ENCODE measurements at regions not wholly inside any gene's neighbourhood (a gene's known extent, or its start where the extent isn't known, plus 50 kb on each side); places are given as distances from the start of the nearest gene placed in this dataset.

DNA sequence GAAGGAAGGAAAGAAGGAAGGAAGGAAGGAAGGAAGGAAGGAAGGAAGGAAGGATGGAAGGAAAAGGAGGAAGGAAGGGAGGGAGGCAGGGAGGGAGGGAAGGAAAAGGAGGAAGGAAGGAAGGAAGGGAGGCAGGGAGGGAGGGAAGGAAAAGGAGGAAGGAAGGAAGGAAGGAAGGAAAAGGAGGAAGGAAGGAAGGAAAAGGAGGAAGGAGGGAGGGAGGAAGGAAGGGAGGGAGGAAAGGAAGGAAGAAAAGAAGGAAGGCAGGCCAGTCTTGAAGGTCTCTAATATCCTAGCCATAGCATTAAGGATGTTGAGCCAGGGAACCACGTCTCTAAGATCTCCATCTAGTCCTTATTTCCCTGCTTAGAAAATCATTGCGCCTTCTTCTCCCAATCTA lies 78.8 kb downstream of the TMPRSS5 start:
- Mint-ChIP-seq H3K4me1 (ENCODE audit: unreplicated experiment) (no peaks in the 10 kb centered on the region), H3K36me3 (ENCODE audit: low read depth, unreplicated experiment) (no peaks in the 10 kb centered on the region), H3K4me3 (ENCODE audit: unreplicated experiment) (no peak overlapping the region), H3K9me3 (ENCODE audit: unreplicated experiment) (peaks cover 6% of the 10 kb centered on the region), H3K27ac (ENCODE audit: unreplicated experiment) (no peak overlapping the region), H3K27me3 (ENCODE audit: unreplicated experiment) (peaks cover 2% of the 10 kb centered on the region)
- DNase-seq (ENCODE audit: low spot score): no peak
- no peak for TF ChIP-seq CTCF (IDR thresholded peaks at IDR 0.05; ENCODE audit: unreplicated experiment)

- TF ChIP-seq CTCF (IDR thresholded peaks at IDR 0.05; ENCODE audit: unreplicated experiment): no peak
- no peak overlapping the region for H3K4me3 Mint-ChIP-seq (ENCODE audit: unreplicated experiment)
- peaks cover 6% of the 10 kb centered on the region for H3K9me3 Mint-ChIP-seq (ENCODE audit: unreplicated experiment)
- no peak for DNase-seq (ENCODE audit: low spot score)
- H3K27ac Mint-ChIP-seq (ENCODE audit: unreplicated experiment): no peak overlapping the region
- peaks cover 2% of the 10 kb centered on the region for H3K27me3 Mint-ChIP-seq (ENCODE audit: unreplicated experiment)
- H3K36me3 Mint-ChIP-seq (ENCODE audit: low read depth, unreplicated experiment): no peaks in the 10 kb centered on the region
- H3K4me1 Mint-ChIP-seq (ENCODE audit: unreplicated experiment): no peaks in the 10 kb centered on the region
Measured at GRCh38 chr11:113626736-113627135, 79.4 kb downstream of the TMPRSS5 start.

GRCh38 chr11:113623114-113623513 lies 83.0 kb downstream of the TMPRSS5 start:
- Mint-ChIP-seq H3K36me3 (ENCODE audit: low read depth, unreplicated experiment) (no peaks in the 10 kb centered on the region), H3K27me3 (ENCODE audit: unreplicated experiment) (no peaks in the 10 kb centered on the region), H3K27ac (ENCODE audit: unreplicated experiment) (no peak overlapping the region), H3K9me3 (ENCODE audit: unreplicated experiment) (peaks cover 6% of the 10 kb centered on the region), H3K4me1 (ENCODE audit: unreplicated experiment) (no peaks in the 10 kb centered on the region), H3K4me3 (ENCODE audit: unreplicated experiment) (no peak overlapping the region)
- no peak for DNase-seq (ENCODE audit: low spot score)
- TF ChIP-seq CTCF (IDR thresholded peaks at IDR 0.05; ENCODE audit: unreplicated experiment): no peak

DNA sequence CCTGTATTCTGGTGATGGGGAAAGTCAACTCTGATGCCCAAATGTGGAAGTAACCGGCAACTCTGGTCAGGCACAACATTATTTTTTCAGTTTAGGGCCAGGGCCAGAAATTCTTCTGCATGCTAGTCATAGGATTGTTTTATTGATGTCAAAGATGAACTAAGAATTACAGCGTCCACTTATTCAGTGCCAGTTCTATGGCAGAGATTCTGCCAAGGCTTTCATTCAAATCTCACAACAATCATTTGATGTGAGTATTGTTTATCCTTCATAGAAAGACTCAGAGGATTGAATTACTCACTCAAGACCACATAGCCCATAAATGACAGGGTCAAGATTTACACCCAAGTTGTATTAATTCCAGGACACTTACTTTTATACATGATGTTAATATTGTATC lies 87.7 kb downstream of the TMPRSS5 start:
- Mint-ChIP-seq H3K4me3 (ENCODE audit: unreplicated experiment) (no peak overlapping the region), H3K9me3 (ENCODE audit: unreplicated experiment) (peaks cover under 1% of the 10 kb centered on the region), H3K27me3 (ENCODE audit: unreplicated experiment) (no peaks in the 10 kb centered on the region), H3K36me3 (ENCODE audit: low read depth, unreplicated experiment) (no peaks in the 10 kb centered on the region), H3K27ac (ENCODE audit: unreplicated experiment) (no peak overlapping the region), H3K4me1 (ENCODE audit: unreplicated experiment) (peaks cover 16% of the 10 kb centered on the region)
- no peak for TF ChIP-seq CTCF (IDR thresholded peaks at IDR 0.05; ENCODE audit: unreplicated experiment)
- DNase-seq (ENCODE audit: low spot score): no peak

GRCh38 chr11:113615773-113616172 lies 90.3 kb downstream of the TMPRSS5 start:
- H3K4me3 Mint-ChIP-seq (ENCODE audit: unreplicated experiment): no peak overlapping the region
- no peaks in the 10 kb centered on the region for H3K9me3 Mint-ChIP-seq (ENCODE audit: unreplicated experiment)
- no peaks in the 10 kb centered on the region for H3K36me3 Mint-ChIP-seq (ENCODE audit: low read depth, unreplicated experiment)
- DNase-seq (ENCODE audit: low spot score): no peak
- H3K27ac Mint-ChIP-seq (ENCODE audit: unreplicated experiment): no peak overlapping the region
- peaks cover 16% of the 10 kb centered on the region for H3K4me1 Mint-ChIP-seq (ENCODE audit: unreplicated experiment)
- no peaks in the 10 kb centered on the region for H3K27me3 Mint-ChIP-seq (ENCODE audit: unreplicated experiment)
- no peak for TF ChIP-seq CTCF (IDR thresholded peaks at IDR 0.05; ENCODE audit: unreplicated experiment)
